HAP-1 (cell line): ENCODE measurements at regions not wholly inside any gene's neighbourhood (a gene's known extent, or its start where the extent isn't known, plus 50 kb on each side); places are given as distances from the start of the nearest gene placed in this dataset.

Source experiments
- DNase-seq, 2 experiments: peaks; one replicate each; pipeline ENCODE4 v3.0.0-alpha.2; 2016 to 2020; ENCODE audit warnings: low spot score in 2 of 2
- H3K27me3 ChIP-seq: fragments of 250-450 bp; sonication (Bioruptor Pico); 2 replicates; pipeline ENCODE4 v1.5.1; 2020; ENCODE audit warnings: low read depth, mild to moderate bottlenecking, moderate library complexity
- H3K36me3 ChIP-seq: fragments of 250-450 bp; sonication (Bioruptor Pico); replicated peaks from 2 replicates; pipeline ENCODE4 v1.5.1; 2020; ENCODE audit warnings: mild to moderate bottlenecking
- H3K4me1 ChIP-seq: fragments of 250-450 bp; sonication (Bioruptor Pico); 2 replicates; pipeline ENCODE4 v1.5.1; 2020; ENCODE audit warnings: mild to moderate bottlenecking
- H3K4me3 ChIP-seq: fragments of 250-450 bp; sonication (Bioruptor Pico); 2 replicates; pipeline ENCODE4 v1.5.1; 2020; ENCODE audit warnings: mild to moderate bottlenecking, moderate library complexity
- H3K9me3 ChIP-seq: fragments of 250-450 bp; sonication (Bioruptor Pico); 2 replicates; pipeline ENCODE4 v1.5.1; 2020; ENCODE audit warnings: mild to moderate bottlenecking, moderate library complexity
- in situ Hi-C: fragments of 300-500 bp; cut with MboI; formaldehyde crosslinking; loops from 3 replicates; pipeline ENCODE4 v1.14.3; 2020; ENCODE audit warnings: low sequenced_read_pairs, inconsistent platforms, mixed read lengths

GRCh38 chr1:217036757-217037156, 313.5 kb upstream of the ESRRG start:
- DNase-seq = no peak
- in situ Hi-C loops = no loop called here
- Histone ChIP-seq H3K36me3 (no peaks in the 10 kb centered on the region), H3K9me3 (peaks cover 13% of the 10 kb centered on the region), H3K27me3 (no peaks in the 10 kb centered on the region), H3K4me3 (no peak overlapping the region), H3K4me1 (no peaks in the 10 kb centered on the region)

- H3K36me3 ChIP-seq = no peaks in the 10 kb centered on the region
- no peaks in the 10 kb centered on the region for H3K4me1 ChIP-seq
- DNase-seq = no peak
- H3K4me3 ChIP-seq = no peak overlapping the region
- no peaks in the 10 kb centered on the region for H3K27me3 ChIP-seq
- no peaks in the 10 kb centered on the region for H3K9me3 ChIP-seq
- in situ Hi-C loops = no loop called here
Observed at GRCh38 chr1:217032715-217033367, 309.6 kb upstream of the ESRRG start.

GRCh38 chr1:217029281-217030157, 306.3 kb upstream of the ESRRG start:
- H3K36me3 ChIP-seq = no peaks in the 10 kb centered on the region
- H3K9me3 ChIP-seq = no peaks in the 10 kb centered on the region
- in situ Hi-C loops = no loop called here
- no peak overlapping the region for H3K4me3 ChIP-seq
- DNase-seq = no peak
- H3K27me3 ChIP-seq = no peaks in the 10 kb centered on the region
- H3K4me1 ChIP-seq = no peaks in the 10 kb centered on the region; the same call in 1 of the 2 replicates

GRCh38 chr1:217027403-217028080, 304.3 kb upstream of the ESRRG start:
- H3K27me3 ChIP-seq = no peaks in the 10 kb centered on the region
- no peaks in the 10 kb centered on the region for H3K36me3 ChIP-seq
- H3K4me1 ChIP-seq = no peaks in the 10 kb centered on the region; the same call in 1 of the 2 replicates
- no peak for DNase-seq
- in situ Hi-C loops = no loop called here
- no peak overlapping the region for H3K4me3 ChIP-seq
- no peaks in the 10 kb centered on the region for H3K9me3 ChIP-seq

- Histone ChIP-seq H3K9me3 (no peaks in the 10 kb centered on the region), H3K27me3 (no peaks in the 10 kb centered on the region), H3K36me3 (no peaks in the 10 kb centered on the region), H3K4me3 (no peak overlapping the region), H3K4me1 (no peaks in the 10 kb centered on the region; the same call in 1 of the 2 replicates)
- DNase-seq = no peak
- in situ Hi-C loops = no loop called here
Observed at GRCh38 chr1:217026531-217026930, 303.3 kb upstream of the ESRRG start.

- no peaks in the 10 kb centered on the region for H3K36me3 ChIP-seq
- no peaks in the 10 kb centered on the region for H3K27me3 ChIP-seq
- DNase-seq = no peak
- in situ Hi-C loops = no loop called here
- no peaks in the 10 kb centered on the region for H3K9me3 ChIP-seq
- H3K4me3 ChIP-seq = no peak overlapping the region
- no peaks in the 10 kb centered on the region; the same call in 1 of the 2 replicates for H3K4me1 ChIP-seq
Observed at GRCh38 chr1:217025381-217025780, 302.2 kb upstream of the ESRRG start.

- Histone ChIP-seq H3K36me3 (no peaks in the 10 kb centered on the region), H3K4me1 (no peaks in the 10 kb centered on the region; the same call in 1 of the 2 replicates), H3K9me3 (no peaks in the 10 kb centered on the region), H3K4me3 (no peak overlapping the region), H3K27me3 (no peaks in the 10 kb centered on the region)
- no peak for DNase-seq
- in situ Hi-C loops = no loop called here
Observed at GRCh38 chr1:217024911-217025310, 301.7 kb upstream of the ESRRG start.

GRCh38 chr1:217021956-217022355, 298.7 kb upstream of the ESRRG start:
- Histone ChIP-seq H3K9me3 (no peaks in the 10 kb centered on the region), H3K4me1 (no peaks in the 10 kb centered on the region), H3K4me3 (no peak overlapping the region), H3K27me3 (peaks cover under 1% of the 10 kb centered on the region; the same call in 1 of the 2 replicates), H3K36me3 (no peaks in the 10 kb centered on the region)
- no peak for DNase-seq
- in situ Hi-C loops = no loop called here

GRCh38 chr1:217021400-217021799, 298.2 kb upstream of the ESRRG start:
- H3K4me1 ChIP-seq = no peaks in the 10 kb centered on the region
- H3K36me3 ChIP-seq = no peaks in the 10 kb centered on the region
- in situ Hi-C loops = no loop called here
- DNase-seq = no peak
- H3K4me3 ChIP-seq = no peak overlapping the region
- no peaks in the 10 kb centered on the region for H3K9me3 ChIP-seq
- peaks cover 2% of the 10 kb centered on the region; the same call in 1 of the 2 replicates for H3K27me3 ChIP-seq

- no peaks in the 10 kb centered on the region for H3K9me3 ChIP-seq
- H3K27me3 ChIP-seq = peaks cover 2% of the 10 kb centered on the region; the same call in 1 of the 2 replicates
- in situ Hi-C loops = no loop called here
- H3K4me1 ChIP-seq = no peaks in the 10 kb centered on the region
- no peak overlapping the region for H3K4me3 ChIP-seq
- no peaks in the 10 kb centered on the region for H3K36me3 ChIP-seq
- DNase-seq = no peak
Observed at GRCh38 chr1:217019475-217019874, 296.2 kb upstream of the ESRRG start.

- DNase-seq = no peak
- H3K36me3 ChIP-seq = no peaks in the 10 kb centered on the region
- H3K4me3 ChIP-seq = no peak overlapping the region
- peaks cover 2% of the 10 kb centered on the region; the same call in 1 of the 2 replicates for H3K27me3 ChIP-seq
- in situ Hi-C loops = no loop called here
- no peaks in the 10 kb centered on the region for H3K9me3 ChIP-seq
- no peaks in the 10 kb centered on the region for H3K4me1 ChIP-seq
Observed at GRCh38 chr1:217018648-217019047, 295.4 kb upstream of the ESRRG start.

- Histone ChIP-seq H3K4me1 (no peaks in the 10 kb centered on the region), H3K36me3 (no peaks in the 10 kb centered on the region), H3K27me3 (peaks cover 2% of the 10 kb centered on the region; the same call in 1 of the 2 replicates), H3K9me3 (no peaks in the 10 kb centered on the region), H3K4me3 (no peak overlapping the region)
- in situ Hi-C loops = no loop called here
- DNase-seq = no peak
Observed at GRCh38 chr1:217017165-217017564, 293.9 kb upstream of the ESRRG start.

- Histone ChIP-seq H3K36me3 (no peaks in the 10 kb centered on the region), H3K9me3 (no peaks in the 10 kb centered on the region), H3K4me3 (no peak overlapping the region), H3K27me3 (peaks cover 2% of the 10 kb centered on the region; the same call in 1 of the 2 replicates), H3K4me1 (no peaks in the 10 kb centered on the region; the same call in 1 of the 2 replicates)
- in situ Hi-C loops = no loop called here
- DNase-seq = no peak
Observed at GRCh38 chr1:217014066-217014465, 290.8 kb upstream of the ESRRG start.
